ENCODE measurements at regions not wholly inside any gene's neighbourhood (a gene's known extent, or its start where the extent isn't known, plus 50 kb on each side); places are given as distances from the start of the nearest gene placed in this dataset.

- DNase-seq = no peak
- no peaks in the 10 kb centered on the region for H3K36me3 ChIP-seq
- WGBS, 2 donors = 83 to 92% methylated on average over 6 of the region's 6 CpGs
- H3K9me3 ChIP-seq = peaks cover 0 to 3% (median 0%) of the 10 kb centered on the region in 4 donors
- H3K27ac ChIP-seq = no peak overlapping the region
- H3K27me3 ChIP-seq = no peaks in the 10 kb centered on the region
- H3K4me3 ChIP-seq = no peak overlapping the region
- H3K4me1 ChIP-seq = peaks cover 0 to 9% (median 2%) of the 10 kb centered on the region in 4 donors
- intact Hi-C loops (cut with DNase I) = no loop called here
- TF ChIP-seq EP300 (IDR thresholded peaks at IDR 0.05) = no peak
- TF ChIP-seq POLR2AphosphoS5 (IDR thresholded peaks at IDR 0.05) = no peak
- TF ChIP-seq CTCF (IDR thresholded peaks at IDR 0.05) = no peak
- TF ChIP-seq POLR2A (IDR thresholded peaks at IDR 0.05) = no peak
Observed at GRCh38 chr14:80325112-80325511, 113.8 kb upstream of the DIO2 start.

- H3K9me3 ChIP-seq = peaks cover 0 to 3% (median 0%) of the 10 kb centered on the region in 4 donors
- peaks cover 0 to 9% (median 2%) of the 10 kb centered on the region in 4 donors for H3K4me1 ChIP-seq
- intact Hi-C loops (cut with DNase I) = no loop called here
- no peak for DNase-seq
- H3K27ac ChIP-seq = peak overlapping the region in 1 of 4 donors; percentile 41
- no peaks in the 10 kb centered on the region for H3K36me3 ChIP-seq
- no peak for TF ChIP-seq CTCF (IDR thresholded peaks at IDR 0.05)
- no peak for TF ChIP-seq POLR2A (IDR thresholded peaks at IDR 0.05)
- no peak for TF ChIP-seq POLR2AphosphoS5 (IDR thresholded peaks at IDR 0.05)
- TF ChIP-seq EP300 (IDR thresholded peaks at IDR 0.05) = no peak
- H3K27me3 ChIP-seq = no peaks in the 10 kb centered on the region
- WGBS, 2 donors = 59 to 73% methylated on average over 3 of the region's 3 CpGs
- no peak overlapping the region for H3K4me3 ChIP-seq
Observed at GRCh38 chr14:80324649-80325048, 113.3 kb upstream of the DIO2 start.

GRCh38 chr14:80323038-80323665, 111.8 kb upstream of the DIO2 start:
- Histone ChIP-seq H3K27ac (peak overlapping the region in 1 of 4 donors; percentile 41), H3K36me3 (no peaks in the 10 kb centered on the region), H3K4me3 (no peak overlapping the region), H3K4me1 (peaks cover 0 to 9% (median 2%) of the 10 kb centered on the region in 4 donors), H3K9me3 (peaks cover 0 to 3% (median 0%) of the 10 kb centered on the region in 4 donors), H3K27me3 (no peaks in the 10 kb centered on the region)
- TF ChIP-seq POLR2A (IDR thresholded peaks at IDR 0.05) = no peak
- TF ChIP-seq POLR2AphosphoS5 (IDR thresholded peaks at IDR 0.05) = no peak
- TF ChIP-seq EP300 (IDR thresholded peaks at IDR 0.05) = no peak
- no peak for TF ChIP-seq CTCF (IDR thresholded peaks at IDR 0.05)
- 61 to 66% methylated on average over 2 of the region's 2 CpGs for WGBS, 2 donors
- intact Hi-C loops (cut with DNase I) = no loop called here
- DNase-seq = no peak

- H3K4me3 ChIP-seq = no peak overlapping the region
- H3K4me1 ChIP-seq = no peaks in the 10 kb centered on the region
- TF ChIP-seq EP300 (IDR thresholded peaks at IDR 0.05) (no peak), POLR2A (IDR thresholded peaks at IDR 0.05) (no peak), POLR2AphosphoS5 (IDR thresholded peaks at IDR 0.05) (no peak), CTCF (IDR thresholded peaks at IDR 0.05) (no peak)
- H3K27me3 ChIP-seq = no peaks in the 10 kb centered on the region
- intact Hi-C loops (cut with DNase I) = no loop called here
- no peak for DNase-seq
- H3K9me3 ChIP-seq = peaks cover 0 to 3% (median 0%) of the 10 kb centered on the region in 4 donors
- WGBS, 2 donors = 61 to 71% methylated on average over 3 of the region's 3 CpGs
- H3K36me3 ChIP-seq = no peaks in the 10 kb centered on the region
- peak overlapping the region in 1 of 4 donors; percentile 2 for H3K27ac ChIP-seq
Observed at GRCh38 chr14:80316441-80316840, 105.1 kb upstream of the DIO2 start.

GRCh38 chr14:80315681-80316080, 104.4 kb upstream of the DIO2 start:
- peak overlapping the region in 1 of 4 donors; percentile 2 for H3K27ac ChIP-seq
- H3K4me3 ChIP-seq = no peak overlapping the region
- H3K4me1 ChIP-seq = no peaks in the 10 kb centered on the region
- DNase-seq = no peak
- intact Hi-C loops (cut with DNase I) = no loop called here
- no peaks in the 10 kb centered on the region for H3K9me3 ChIP-seq
- 80 to 81% methylated on average over 1 of the region's 1 CpG for WGBS, 2 donors
- TF ChIP-seq POLR2A (IDR thresholded peaks at IDR 0.05) (no peak), POLR2AphosphoS5 (IDR thresholded peaks at IDR 0.05) (no peak), CTCF (IDR thresholded peaks at IDR 0.05) (no peak), EP300 (IDR thresholded peaks at IDR 0.05) (no peak)
- no peaks in the 10 kb centered on the region for H3K36me3 ChIP-seq
- H3K27me3 ChIP-seq = no peaks in the 10 kb centered on the region
